GM23338 (cell line): ENCODE measurements at regions not wholly inside any gene's neighbourhood (a gene's known extent, or its start where the extent isn't known, plus 50 kb on each side); places are given as distances from the start of the nearest gene placed in this dataset.

Experiments
- EZH2 ChIP-seq: fragments of 200-600 bp; sonication (generic); IDR thresholded peaks from one replicate; pipeline ENCODE4 v1.8.0; 2017; ENCODE audit warnings: antibody characterized with exemption, mild to moderate bottlenecking, low read depth; ENCODE audit not compliant: unreplicated experiment
- TF ChIP-seq, protein P1 (sequence below), 2 experiments: fragments of 200-600 bp in 1 of 2; sonication (generic) in 1 of 2; conservative IDR thresholded peaks; 2 replicates each; pipeline versions ENCODE4 v1.5.1 to v1.6.1; 2016 to 2017; ENCODE audit warnings: antibody characterized with exemption in 2 of 2, low read depth in 2 of 2, mild to moderate bottlenecking in 2 of 2, moderate library complexity in 1 of 2

DNA sequence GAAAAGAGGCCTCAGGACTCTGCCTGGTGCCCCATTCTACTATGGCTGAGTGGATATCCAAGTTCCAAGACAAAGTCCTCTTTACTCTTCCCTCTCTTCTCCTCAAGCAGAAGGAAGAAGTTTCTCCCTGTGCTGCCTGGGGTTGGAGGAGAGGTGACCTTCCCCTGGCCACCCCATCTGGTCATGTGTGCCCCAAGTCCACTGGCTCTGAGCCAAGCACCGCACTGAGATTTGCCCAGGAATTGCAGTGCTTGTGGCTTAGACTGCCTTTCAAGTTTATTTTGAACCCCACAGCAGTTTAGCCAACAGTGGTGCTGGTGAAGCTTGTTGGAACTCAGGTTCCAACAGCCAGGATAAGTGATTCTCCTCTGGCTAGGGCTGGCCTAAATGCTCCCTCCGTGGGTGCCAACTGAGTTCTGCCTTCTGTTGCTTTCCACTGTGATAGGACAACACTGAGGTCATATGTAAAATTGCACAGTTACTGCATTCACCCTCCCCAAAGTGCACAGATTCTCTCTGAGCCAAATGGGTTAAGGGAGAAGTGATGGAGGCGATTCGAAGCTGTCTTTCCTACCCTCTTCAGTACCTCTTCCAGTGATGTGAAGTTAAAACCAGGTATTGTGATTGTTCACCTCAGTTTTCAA, 69.9 kb downstream of the TMCO5A start:
- no peak for TF ChIP-seq EZH2
- TF ChIP-seq, protein P1, sequence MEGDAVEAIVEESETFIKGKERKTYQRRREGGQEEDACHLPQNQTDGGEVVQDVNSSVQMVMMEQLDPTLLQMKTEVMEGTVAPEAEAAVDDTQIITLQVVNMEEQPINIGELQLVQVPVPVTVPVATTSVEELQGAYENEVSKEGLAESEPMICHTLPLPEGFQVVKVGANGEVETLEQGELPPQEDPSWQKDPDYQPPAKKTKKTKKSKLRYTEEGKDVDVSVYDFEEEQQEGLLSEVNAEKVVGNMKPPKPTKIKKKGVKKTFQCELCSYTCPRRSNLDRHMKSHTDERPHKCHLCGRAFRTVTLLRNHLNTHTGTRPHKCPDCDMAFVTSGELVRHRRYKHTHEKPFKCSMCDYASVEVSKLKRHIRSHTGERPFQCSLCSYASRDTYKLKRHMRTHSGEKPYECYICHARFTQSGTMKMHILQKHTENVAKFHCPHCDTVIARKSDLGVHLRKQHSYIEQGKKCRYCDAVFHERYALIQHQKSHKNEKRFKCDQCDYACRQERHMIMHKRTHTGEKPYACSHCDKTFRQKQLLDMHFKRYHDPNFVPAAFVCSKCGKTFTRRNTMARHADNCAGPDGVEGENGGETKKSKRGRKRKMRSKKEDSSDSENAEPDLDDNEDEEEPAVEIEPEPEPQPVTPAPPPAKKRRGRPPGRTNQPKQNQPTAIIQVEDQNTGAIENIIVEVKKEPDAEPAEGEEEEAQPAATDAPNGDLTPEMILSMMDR (conservative IDR thresholded peaks at IDR 0.05; ENCODE audit: low read depth in 2 of 2): no peak
